ENCODE measurements at regions not wholly inside any gene's neighbourhood (a gene's known extent, or its start where the extent isn't known, plus 50 kb on each side); places are given as distances from the start of the nearest gene placed in this dataset.
A peak's percentile ranks its signal among the peaks of the same experiment; 100 is the strongest.

DNA sequence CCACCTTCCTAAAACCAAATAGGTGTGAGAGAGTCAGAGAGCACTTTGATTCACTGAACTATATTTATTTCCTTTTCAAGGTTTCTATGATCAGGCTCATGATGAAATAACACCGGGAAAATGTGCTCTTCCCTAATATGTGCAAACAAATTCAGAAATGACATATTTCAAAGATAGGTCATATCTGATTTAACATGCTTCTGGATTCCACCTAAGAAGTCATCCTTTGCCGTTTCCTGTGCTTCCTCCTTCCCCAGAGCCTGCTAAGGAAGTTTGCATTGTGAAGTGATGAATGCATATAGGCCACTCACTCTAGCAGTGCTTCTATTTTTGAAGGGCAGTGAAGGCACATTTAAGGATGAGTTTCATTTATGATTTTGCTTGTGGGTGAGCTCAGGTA is 327.6 kb downstream of the TDRD15 start:
- peak; percentile 12 for DNase-seq

DNA sequence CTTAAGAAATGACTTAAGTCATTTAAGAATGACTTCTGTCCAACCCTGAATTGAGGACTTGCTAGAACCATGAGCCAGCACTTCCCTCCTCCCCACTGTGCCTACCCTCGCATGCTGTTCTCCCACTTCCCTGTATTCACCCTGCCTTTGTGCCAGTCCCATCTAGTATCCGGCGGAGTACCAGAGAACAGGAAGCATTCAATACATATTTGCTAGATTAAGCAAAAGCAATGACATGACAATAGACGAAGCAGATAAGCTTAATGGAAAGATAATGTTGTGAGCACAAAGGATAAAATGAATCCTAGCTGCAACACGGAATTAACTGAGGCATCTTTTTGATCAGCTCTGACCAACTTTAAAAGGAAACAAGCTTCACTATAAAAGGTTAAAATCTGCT is 328.5 kb downstream of the TDRD15 start:
- DNase-seq = no peak

DNA sequence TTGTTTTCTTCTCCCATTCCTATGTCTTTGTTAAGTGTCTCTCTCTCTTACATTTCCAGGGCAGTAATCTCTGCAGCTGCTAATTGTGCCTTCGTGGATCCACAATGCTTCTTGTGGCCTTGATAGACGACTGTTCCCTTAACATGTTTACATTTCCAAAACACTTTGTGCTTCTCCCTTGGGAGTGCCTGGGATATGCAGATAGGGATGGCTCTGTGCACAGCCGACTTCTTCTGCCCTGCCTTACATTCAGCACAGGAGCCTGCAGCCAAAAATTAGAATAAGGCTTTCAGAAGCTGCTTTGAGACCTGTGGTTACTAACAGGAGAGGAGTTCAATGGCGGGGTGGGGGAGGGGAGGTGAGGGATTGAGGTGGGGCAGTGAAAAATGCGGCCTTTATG is 328.9 kb downstream of the TDRD15 start:
- no peak for DNase-seq

DNA sequence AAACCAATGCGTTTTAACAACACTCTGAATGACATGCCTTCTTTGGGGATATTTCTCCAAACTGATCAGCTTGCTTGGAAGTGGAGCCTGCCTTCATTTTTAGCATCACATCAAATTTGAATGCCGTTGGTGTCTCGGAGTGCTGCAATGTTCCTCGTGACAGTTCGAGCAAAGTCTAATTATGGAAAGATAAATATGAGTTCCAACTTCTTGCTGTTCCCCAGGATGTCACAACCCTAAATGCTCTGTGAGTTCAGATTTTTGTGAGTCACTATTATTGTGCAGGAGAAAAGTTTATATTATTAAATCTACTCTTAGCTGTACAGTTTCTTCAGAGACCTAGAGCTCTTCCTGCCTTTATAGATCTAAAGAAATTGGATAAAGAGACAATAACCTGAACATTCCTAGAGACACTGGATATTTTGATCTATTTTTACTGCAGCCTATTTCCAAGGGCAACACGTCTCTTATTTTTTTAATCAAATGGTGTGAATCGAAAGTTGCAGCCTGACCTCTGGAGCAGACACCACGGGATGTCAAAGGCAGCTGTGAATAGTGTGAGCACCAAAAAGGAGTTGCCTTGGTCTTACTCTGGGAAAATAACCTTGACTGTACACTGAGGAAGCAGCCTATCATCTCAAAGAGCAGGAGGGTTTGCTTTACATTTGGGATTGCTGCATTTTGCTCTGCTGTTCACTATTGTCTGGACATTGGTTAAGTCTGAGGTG is 330.1 kb downstream of the TDRD15 start:
- DNase-seq = no peak

DNA sequence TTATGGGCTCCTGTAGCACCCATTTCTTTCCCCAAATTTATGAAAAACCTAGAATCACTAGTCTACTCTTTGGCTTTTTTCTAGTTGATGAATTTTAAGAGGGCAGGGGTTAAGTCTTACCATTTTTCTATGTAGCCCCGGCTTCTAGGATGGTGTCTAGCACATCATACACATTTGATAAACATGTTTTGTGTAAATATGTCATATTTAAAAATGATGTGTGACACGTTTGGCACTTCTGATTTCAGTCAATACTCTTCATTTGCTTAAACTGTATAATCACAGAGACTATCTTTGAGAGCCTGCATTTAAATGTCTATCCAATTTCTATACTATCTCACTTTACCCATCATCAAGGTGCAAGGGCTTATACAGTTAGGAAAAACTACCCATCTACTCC is 331.1 kb downstream of the TDRD15 start:
- no peak for DNase-seq

DNA sequence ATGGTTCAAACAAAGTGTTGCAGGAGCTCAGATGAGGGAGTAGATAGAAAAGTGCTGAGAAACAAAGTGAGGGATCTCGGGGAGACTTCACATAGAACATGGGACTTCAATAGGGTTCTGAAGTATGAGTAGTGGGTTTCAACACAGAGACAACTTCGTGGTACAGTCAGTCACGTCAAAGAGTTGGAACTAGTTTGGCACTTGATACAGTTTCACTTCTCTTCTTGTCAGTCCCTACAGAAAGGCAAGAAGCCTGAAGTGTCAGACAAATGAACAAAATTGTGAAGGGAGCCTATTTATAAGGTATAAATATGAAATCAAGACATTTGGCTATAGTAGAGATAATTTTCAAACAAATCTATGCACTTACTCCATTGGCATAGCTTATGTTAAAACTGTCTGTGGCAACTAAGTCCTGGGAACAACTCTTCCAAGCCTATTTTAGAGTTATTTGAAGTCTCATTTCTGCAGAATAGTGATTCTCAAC is 338.0 kb downstream of the TDRD15 start:
- DNase-seq = no peak

DNA sequence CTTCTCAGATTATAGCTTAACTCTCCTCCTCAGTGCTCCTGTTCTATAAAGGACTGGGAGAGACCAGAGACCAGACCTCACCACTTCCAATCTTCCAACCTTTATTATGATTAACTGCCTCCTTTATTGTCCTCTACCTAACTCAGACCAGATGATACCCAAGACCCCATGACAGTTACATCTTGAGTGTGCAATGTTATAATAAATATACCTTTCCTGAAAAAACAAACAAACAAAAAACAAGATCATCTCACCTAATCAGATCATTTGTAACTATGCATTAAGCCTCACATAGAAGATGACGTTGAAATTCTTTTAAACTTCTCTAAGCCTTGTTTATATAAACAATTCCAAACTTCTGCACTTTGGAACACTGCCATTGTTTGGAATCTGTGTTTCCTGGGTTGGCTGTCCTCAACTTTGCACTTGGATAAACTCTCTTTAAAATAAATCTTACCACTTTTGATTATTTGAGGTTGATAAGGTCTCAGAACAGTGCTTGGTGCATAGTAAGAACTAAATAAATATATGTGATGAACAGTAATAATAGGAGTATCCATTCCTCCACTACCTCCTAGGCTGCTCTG is 342.7 kb downstream of the TDRD15 start:
- DNase-seq = no peak

DNA sequence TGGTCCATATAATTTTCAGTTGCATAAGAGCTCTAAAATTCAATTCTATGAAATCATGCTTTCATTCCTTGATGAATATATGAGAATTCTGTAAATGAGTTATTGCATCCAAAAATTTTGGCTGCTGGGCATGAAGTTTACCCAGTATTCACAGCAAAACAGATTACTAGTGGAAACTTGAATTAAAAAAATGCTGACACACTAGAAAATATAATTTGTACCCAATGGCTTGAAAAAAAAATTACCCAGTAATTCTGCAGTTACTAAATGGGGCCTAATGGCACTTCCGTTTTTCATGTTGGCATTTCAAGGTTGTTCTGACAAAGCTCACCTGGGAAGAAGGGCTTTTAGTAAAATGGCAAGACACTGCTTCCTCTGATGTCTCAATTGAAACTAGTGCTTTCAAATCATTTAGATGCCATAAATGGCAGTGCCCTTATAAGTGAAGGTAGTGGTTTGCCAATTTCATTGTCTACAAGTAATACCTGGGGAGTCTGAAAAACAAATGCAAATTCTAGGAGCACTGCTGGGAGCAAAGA is 343.6 kb downstream of the TDRD15 start:
- no peak for DNase-seq

DNA sequence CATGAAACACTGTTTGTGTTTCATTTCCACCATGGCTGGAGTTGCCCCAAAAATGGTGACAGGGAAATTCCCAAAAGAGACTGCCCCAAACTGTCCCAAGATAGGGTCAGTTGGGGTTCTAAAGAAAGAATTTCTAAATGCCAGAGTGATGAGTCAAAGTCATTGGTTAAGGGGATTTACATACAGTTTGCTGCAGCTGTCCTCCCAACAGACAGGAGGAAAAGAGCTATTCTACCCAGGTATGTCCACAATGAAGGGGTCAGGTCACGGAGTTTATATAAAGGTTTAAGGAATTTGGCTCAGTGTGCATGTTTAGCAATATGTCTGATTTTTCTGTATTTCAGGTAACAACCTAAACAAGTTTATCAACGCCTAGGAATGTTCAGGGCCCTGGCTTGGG is 344.1 kb downstream of the TDRD15 start:
- no peak for DNase-seq

DNA sequence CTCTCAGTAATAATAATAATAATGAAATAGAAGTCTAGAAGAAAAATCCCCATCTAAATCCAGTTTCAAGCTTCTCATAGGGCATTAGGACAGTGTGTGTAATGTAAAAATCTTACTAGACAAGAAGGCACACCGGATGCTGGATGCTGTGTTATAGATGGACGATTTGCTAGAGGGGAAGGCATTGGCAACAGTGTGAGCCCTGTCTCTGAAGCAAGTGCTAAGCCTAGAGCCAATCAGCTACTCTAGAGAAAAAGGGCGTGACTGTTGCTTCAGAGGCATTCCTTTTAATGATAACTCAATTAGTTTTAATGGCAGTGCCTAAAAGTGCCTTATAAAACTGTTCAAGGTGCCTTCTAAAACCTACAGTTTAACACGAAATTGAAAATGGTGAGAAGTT is 344.9 kb downstream of the TDRD15 start:
- DNase-seq = no peak

DNA sequence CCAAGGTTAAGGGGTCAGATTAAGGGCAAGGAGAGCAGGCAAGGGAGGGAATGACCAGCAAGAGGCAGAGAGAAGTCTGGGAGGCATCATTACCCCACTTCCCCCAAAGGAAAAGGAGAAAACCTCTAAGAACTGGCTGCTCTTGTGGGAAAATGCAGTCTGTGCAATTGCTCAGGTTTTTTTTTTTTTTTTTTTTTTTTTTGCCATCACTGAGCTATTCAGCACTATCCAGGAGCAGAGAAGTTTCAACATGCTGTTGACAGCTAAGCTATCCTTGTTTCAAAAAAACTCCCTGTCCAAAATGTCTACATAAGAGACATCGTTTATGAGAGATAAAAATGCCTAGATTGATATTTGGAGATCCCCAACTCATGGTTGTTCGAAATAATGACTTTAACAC is 345.4 kb downstream of the TDRD15 start:
- DNase-seq = no peak

DNA sequence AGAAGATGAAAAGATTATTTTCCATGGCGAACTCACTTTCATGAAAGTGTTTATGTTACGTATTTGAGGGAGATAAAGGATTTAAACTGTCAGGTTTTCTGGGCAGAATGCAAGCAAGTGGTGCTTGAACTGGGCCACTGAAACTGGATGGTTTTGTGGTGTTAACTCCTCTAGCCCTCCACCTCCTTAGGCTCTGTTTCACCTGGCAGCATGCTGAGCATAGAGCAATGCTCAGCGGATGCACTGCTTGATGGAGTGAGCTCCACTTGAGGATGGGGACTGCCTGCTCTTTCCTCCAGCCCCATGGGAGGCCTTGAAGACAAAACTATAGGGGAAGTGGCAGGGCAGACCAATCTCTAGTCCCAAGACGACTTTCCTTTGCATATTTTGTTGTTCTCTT is 345.8 kb downstream of the TDRD15 start:
- DNase-seq = no peak

DNA sequence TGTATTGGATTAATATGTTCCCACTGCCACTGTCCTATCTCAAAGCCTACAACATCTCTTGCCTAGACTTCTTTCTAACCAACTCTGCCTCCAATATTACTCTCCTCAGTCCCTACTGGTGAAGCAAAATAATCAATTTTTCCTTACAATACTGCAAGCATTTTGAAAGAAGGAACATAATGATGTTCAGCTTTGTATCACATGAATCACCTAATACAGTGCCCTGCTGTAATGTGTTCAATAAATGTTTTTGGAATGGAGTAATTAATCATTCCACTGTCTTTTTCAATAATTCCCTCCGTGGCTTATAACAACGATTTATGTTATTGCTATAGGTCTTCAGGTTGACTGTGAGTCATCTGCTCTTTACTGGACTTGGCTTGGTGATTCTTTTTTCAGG is 356.4 kb downstream of the TDRD15 start:
- no peak for DNase-seq

DNA sequence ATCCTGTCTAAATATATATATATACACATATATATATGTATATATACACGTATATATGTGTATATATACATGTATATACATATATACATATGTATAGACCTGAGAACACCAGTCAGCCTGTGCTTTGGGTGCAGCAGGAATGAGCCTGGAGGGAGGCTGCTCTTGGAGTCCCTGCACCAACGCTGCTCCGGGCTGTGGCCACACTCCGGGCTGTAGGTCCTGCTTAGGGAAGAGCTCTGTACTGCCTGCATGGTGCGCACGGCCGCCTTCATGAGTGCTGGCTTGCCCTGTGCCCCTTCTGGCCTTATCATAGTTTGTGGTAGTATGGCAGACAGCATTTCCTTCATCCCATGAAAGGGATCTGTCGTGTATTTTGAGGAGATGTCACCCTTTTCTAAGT is 360.9 kb downstream of the TDRD15 start:
- DNase-seq = no peak

DNA sequence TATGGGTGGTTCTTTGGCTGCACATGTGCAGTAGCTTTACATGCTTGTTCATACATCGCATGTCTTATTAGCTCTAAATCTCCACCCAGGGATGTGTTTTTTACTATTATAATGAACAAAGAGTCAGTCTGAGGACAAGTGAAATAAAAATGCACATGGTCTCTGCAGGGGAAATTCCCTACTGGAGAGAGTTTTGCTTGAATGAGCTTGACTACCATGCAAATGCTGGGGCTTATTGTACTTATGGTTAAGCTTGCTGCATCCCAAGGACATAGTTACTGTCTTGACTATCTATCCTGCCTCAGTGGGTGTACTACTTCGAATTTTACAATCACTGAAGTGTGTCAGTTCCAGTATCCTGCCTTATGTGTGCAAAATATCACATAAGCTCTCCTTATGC is 362.7 kb downstream of the TDRD15 start:
- no peak for DNase-seq

DNA sequence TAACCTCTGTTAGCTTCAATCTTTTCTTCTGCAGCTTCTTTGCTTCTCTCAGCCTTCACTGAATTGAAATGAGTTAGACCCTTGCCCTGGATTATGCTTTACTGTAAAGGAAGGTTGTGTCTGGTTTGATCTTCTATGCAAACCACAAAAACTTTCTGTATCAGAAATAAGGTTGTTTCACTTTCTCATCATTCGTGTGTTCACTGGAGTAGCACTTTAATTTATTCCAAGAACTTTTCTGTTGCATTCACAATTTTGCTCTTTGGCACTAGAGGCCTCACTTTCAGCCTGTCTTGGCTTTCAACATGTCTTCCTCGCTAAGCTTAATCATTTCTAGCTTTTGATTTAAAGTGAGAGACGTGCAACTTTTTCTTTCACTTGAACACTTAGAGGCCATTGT is 365.3 kb downstream of the TDRD15 start:
- DNase-seq = no peak

DNA sequence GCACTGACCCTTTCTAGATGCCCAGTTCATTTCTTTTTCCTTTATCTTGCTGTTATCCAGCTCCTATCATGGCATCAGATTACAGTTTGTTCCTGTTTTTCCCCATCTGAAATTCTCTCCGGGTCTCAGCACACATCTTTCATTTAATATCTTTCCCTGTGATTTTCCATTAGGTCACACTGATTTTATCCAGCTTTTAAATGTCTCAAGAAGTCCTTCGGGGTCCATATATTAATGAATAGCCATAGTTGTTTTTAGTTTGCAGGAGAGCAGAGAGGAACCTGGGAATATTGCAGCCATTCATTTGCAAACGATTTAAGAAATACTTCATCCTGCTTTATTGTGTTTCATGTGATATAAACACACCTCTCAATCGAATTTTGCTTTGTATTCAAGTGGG is 374.2 kb downstream of the TDRD15 start:
- DNase-seq = no peak

DNA sequence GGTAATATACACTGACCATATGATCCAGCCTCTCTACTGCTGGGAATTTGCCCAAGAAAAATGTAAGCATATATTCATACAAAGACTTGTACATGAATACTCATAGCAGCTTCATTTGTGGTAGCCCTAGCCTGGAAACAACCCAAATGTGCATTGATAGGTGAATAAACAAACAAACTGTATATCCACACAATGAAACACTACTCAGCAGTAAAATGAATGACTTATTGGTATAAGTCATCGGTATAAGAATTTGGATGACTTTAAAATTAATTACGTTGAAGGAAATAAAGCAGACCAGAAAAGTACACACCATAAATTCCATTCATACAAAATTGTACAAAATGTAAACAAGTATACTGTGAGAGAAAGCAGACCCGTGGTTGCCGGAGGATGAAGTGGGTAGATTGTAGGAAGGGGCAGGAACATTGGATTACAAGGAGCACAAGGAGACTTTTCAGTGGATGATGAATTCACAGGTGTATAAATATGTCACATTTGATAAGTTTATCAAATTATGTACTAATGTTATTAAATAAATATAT is 376.7 kb downstream of the TDRD15 start:
- DNase-seq = no peak

DNA sequence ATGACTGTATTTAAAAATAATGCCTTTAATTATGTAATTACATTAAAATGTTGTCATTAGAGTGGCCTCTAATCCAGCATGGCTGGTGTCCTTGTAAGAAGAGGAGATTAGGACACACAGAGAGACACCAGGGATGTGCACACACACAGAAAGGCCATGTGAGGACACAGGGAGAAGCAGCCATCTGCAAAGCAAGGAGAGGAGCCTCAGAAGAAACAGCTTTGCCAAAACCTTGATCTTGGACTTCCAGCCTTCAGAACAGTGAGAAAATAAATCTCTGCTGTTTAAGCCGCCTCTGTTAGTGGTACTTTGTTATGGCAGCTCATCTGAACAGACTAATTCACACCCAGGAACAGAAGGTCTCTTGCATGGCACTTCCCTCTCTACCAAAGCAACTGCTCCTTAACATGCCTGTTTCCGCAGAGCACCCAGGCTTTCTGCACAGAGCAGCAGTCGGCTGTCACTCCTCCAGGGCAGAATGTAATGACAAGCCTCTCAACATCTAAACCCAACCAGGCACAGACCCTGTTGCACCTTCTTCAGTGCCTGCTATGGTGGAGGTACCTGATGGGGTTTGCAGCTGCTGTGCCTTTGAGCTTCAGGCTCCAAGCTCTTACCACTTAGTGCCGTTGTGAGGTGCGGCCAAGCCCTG is 377.7 kb downstream of the TDRD15 start:
- no peak for DNase-seq

DNA sequence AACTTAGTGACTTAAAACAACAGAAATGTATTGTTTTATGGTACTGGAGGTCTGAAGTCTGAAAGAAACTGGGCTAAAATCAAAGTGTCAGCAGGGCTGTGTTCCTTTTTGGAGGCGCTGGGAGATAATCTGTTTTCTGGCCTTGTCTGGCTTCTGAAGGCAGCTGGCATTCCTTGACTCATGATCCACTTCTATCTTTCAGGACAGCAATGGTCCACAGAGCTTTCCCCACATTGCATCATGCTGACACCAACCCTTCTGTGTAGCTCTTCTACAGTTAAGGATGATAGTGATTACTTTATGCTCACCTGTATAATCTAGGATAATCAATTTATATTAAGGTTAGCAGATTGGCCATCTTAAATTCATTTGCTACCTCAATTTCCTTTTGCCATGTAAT is 392.1 kb downstream of the TDRD15 start:
- DNase-seq = peak; percentile 32

DNA sequence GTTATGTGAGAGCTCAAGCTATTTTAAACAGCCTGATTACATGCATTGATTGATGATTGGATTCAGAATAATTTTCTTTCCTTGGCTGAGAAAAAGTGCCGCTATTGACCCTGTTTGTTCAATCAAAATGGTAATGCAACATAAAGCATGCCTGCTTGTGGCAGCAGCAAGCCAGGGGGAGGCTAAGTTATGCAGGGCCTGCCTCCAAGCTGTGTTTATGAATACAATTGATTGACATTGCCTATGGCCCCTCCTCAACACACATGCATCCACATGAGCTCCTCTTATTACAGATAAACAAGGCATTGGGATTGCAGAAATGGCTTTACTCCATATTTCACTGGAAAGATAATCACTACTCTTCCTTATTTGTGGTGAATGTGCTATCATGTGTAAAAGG is 395.6 kb downstream of the TDRD15 start:
- DNase-seq = no peak

DNA sequence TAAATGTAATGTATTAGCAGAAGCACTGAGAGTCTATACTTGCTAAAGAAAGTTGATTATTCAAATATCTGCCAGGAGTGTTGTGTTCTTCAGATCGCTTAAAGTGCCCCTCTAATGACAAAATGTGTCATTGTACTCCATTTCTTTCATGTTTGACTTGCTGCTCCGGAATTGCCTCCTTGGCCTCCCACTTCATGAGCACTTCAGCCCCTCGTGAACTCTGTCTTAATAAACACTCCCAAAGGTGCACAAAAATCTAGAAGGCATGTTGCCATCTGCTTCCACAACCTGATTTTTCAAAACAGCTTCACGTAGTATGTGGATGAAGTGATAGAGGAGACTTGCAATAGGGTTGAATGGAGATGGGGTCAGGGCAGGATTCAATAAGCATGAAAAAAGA is 396.1 kb downstream of the TDRD15 start:
- no peak for DNase-seq

DNA sequence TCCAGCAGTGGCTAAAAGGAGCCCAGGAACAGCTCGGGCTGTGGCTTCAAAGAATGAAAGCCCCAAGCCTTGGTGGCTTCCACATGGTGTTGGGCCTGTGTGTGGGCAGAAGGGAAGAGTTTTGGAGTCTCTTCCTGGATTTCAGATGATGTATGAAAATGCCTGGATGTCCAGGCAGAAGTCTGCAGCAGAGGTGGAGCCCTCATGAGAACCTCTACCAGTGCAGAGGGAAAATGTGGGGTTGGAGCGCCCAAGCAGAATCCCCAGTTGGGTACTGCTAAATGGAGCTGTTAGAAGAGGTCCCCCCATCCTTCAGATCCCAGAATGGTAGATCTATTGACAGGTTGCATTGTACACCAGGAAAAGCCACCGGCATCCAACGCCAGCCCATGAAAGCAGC is 412.1 kb downstream of the TDRD15 start:
- DNase-seq = no peak

DNA sequence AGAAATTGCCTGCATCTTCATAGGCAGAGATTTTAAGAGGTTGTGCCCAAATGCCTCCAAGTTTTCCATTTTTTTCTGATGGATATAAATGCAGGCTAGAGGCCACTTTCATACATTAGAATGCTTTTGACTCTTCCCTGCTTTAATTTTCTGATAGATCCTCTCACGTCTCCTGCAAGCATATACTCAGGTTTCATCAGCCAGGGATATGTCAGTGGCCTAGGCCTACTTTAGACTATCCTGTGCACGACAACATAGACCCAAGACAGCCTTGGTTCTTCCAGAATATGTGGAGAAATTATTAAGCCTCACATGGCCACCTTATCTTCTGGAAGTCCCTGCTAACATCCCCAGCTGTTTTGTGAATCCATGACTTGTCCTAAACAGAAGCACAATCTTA is 415.9 kb downstream of the TDRD15 start:
- no peak for DNase-seq
